HG02852 (cell line): ENCODE measurements at regions not wholly inside any gene's neighbourhood (a gene's known extent, or its start where the extent isn't known, plus 50 kb on each side); places are given as distances from the start of the nearest gene placed in this dataset.

Source experiments
- ATAC-seq: cut with Tn5 transposase; IDR thresholded peaks from one replicate; pipeline ENCODE4 v1.9.1; 2021; ENCODE audit warnings: mild to moderate bottlenecking, moderate library complexity; ENCODE audit not compliant: unreplicated experiment

GRCh38 chr1:184267747-184268146 is 119.1 kb upstream of the C1orf21 start:
- no peak for ATAC-seq

GRCh38 chr1:184270556-184270955 is 116.3 kb upstream of the C1orf21 start:
- no peak for ATAC-seq

- ATAC-seq: no peak
Measured at GRCh38 chr1:184272175-184272866, 114.5 kb upstream of the C1orf21 start.

- ATAC-seq: no peak
Measured at GRCh38 chr1:184276416-184276815, 110.4 kb upstream of the C1orf21 start.

GRCh38 chr1:184279911-184280458 is 106.8 kb upstream of the C1orf21 start:
- no peak for ATAC-seq

GRCh38 chr1:184283999-184284398 is 102.8 kb upstream of the C1orf21 start:
- no peak for ATAC-seq

GRCh38 chr1:184284900-184285299 is 101.9 kb upstream of the C1orf21 start:
- ATAC-seq: no peak

GRCh38 chr1:184285401-184286087 is 101.3 kb upstream of the C1orf21 start:
- no peak for ATAC-seq

GRCh38 chr1:184287001-184287400 is 99.8 kb upstream of the C1orf21 start:
- no peak for ATAC-seq

GRCh38 chr1:184289825-184290550 is 96.8 kb upstream of the C1orf21 start:
- ATAC-seq: no peak

GRCh38 chr1:184291701-184292100 is 95.1 kb upstream of the C1orf21 start:
- ATAC-seq: no peak

GRCh38 chr1:184292101-184292500 is 94.7 kb upstream of the C1orf21 start:
- no peak for ATAC-seq

- no peak for ATAC-seq
Measured at GRCh38 chr1:184294101-184294500, 92.7 kb upstream of the C1orf21 start.

- no peak for ATAC-seq
Measured at GRCh38 chr1:184296466-184297243, 90.2 kb upstream of the C1orf21 start.

- no peak for ATAC-seq
Measured at GRCh38 chr1:184297244-184297750, 89.5 kb upstream of the C1orf21 start.

- ATAC-seq: no peak
Measured at GRCh38 chr1:184298440-184299405, 88.1 kb upstream of the C1orf21 start.

GRCh38 chr1:184299406-184299790 is 87.4 kb upstream of the C1orf21 start:
- no peak for ATAC-seq

GRCh38 chr1:184299796-184300195 is 87.0 kb upstream of the C1orf21 start:
- no peak for ATAC-seq

GRCh38 chr1:184300446-184300845 is 86.4 kb upstream of the C1orf21 start:
- no peak for ATAC-seq

- no peak for ATAC-seq
Measured at GRCh38 chr1:184301227-184301626, 85.6 kb upstream of the C1orf21 start.
